ENCODE measurements at regions not wholly inside any gene's neighbourhood (a gene's known extent, or its start where the extent isn't known, plus 50 kb on each side); places are given as distances from the start of the nearest gene placed in this dataset.

DNA sequence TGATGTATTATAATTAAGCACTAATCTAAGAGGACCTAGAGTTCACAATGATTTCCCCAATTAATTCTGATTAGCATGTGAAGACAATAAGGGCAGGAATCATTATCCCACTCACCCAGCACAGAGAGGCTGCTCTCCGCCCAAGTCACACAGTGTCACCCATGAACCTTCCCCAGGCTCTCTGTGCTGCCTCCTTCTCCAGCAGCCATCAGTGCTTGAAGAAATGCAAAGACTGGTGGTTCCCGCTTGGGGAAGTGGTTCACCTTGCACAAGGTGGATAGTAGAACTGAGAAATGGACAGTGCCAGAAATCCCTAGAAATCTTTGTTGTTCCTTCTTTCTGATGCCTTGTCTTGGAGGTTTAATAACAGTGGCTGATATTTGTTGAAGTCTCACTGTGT lies 401.3 kb downstream of the QKI start:
- no peaks in the 10 kb centered on the region for H3K27me3 ChIP-seq (ENCODE audit: insufficient read depth, low read length)
- no peak overlapping the region for H2BK15ac ChIP-seq (ENCODE audit: low read depth, low read length)
- H3K23ac ChIP-seq (ENCODE audit: insufficient read length, low read depth, low read length) = no peak overlapping the region
- H3K4me1 ChIP-seq (ENCODE audit: insufficient read depth, low read length) = no peaks in the 10 kb centered on the region
- H2AFZ ChIP-seq (ENCODE audit: low read length) = no peak overlapping the region
- no peak overlapping the region for H3K4me3 Mint-ChIP-seq
- H3K14ac ChIP-seq (ENCODE audit: insufficient read depth, low read length) = no peak overlapping the region
- TF ChIP-seq, protein P1, sequence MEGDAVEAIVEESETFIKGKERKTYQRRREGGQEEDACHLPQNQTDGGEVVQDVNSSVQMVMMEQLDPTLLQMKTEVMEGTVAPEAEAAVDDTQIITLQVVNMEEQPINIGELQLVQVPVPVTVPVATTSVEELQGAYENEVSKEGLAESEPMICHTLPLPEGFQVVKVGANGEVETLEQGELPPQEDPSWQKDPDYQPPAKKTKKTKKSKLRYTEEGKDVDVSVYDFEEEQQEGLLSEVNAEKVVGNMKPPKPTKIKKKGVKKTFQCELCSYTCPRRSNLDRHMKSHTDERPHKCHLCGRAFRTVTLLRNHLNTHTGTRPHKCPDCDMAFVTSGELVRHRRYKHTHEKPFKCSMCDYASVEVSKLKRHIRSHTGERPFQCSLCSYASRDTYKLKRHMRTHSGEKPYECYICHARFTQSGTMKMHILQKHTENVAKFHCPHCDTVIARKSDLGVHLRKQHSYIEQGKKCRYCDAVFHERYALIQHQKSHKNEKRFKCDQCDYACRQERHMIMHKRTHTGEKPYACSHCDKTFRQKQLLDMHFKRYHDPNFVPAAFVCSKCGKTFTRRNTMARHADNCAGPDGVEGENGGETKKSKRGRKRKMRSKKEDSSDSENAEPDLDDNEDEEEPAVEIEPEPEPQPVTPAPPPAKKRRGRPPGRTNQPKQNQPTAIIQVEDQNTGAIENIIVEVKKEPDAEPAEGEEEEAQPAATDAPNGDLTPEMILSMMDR (conservative IDR thresholded peaks at IDR 0.05) = no peak
- H3K56ac ChIP-seq (ENCODE audit: insufficient read length, low read depth, low read length) = no peak overlapping the region
- WGBS (ENCODE audit: extremely low coverage, insufficient read length, low lambda C conversion rate) = no CpG with 5 or more reads among the region's 2 CpGs
- no peaks in the 10 kb centered on the region for H3K79me2 ChIP-seq (ENCODE audit: insufficient read depth, low read length)
- no peak overlapping the region for H4K91ac ChIP-seq (ENCODE audit: insufficient read length, low read depth, low read length)
- H2AK5ac ChIP-seq (ENCODE audit: insufficient read length, low read length) = no peak overlapping the region
- H3K18ac ChIP-seq (ENCODE audit: insufficient read length, low read depth, low read length) = no peak overlapping the region
- H4K20me1 ChIP-seq (ENCODE audit: control insufficient read depth, insufficient read depth, insufficient read length) = no peaks in the 10 kb centered on the region
- no peak overlapping the region for H2BK5ac ChIP-seq (ENCODE audit: insufficient read length, low read length)
- no peak overlapping the region for H3K27ac Mint-ChIP-seq
- H3K9me3 Mint-ChIP-seq = no peaks in the 10 kb centered on the region
- no peak overlapping the region for H2BK120ac ChIP-seq (ENCODE audit: low read depth, low read length, poor library complexity, severe bottlenecking)
- no peak overlapping the region for H3K27ac ChIP-seq (ENCODE audit: insufficient read length, low read depth, low read length)
- H2BK20ac ChIP-seq (ENCODE audit: low read depth, low read length, poor library complexity, severe bottlenecking) = no peak overlapping the region
- H4K5ac ChIP-seq (ENCODE audit: insufficient read length, low read depth, low read length) = no peak overlapping the region
- no peaks in the 10 kb centered on the region for H3K9me3 ChIP-seq (ENCODE audit: control insufficient read depth, low read depth, low read length)
- H3K4me2 ChIP-seq (ENCODE audit: insufficient read depth, insufficient read length, low read length) = no peak overlapping the region
- no peaks in the 10 kb centered on the region for H3K79me1 ChIP-seq (ENCODE audit: insufficient read depth, low read depth, low read length, poor library complexity, severe bottlenecking)
- no peaks in the 10 kb centered on the region for H3K36me3 Mint-ChIP-seq (ENCODE audit: insufficient read depth in 1 of 3, low read depth in 3 of 3)
- no peak overlapping the region for H3T11ph ChIP-seq (ENCODE audit: low read length)
- no peak overlapping the region for H2BK12ac ChIP-seq (ENCODE audit: insufficient read length, low read depth, low read length)
- H4K8ac ChIP-seq (replicated peaks; ENCODE audit: insufficient read length, low read depth, low read length) = no peak overlapping the region
- DNase-seq = no peak
- no peak overlapping the region for H3K9ac ChIP-seq (ENCODE audit: extremely low read depth, insufficient read length, low read length)
- H3K27me3 Mint-ChIP-seq (ENCODE audit: low read depth) = peaks cover 4% of the 10 kb centered on the region
- peaks cover 3% of the 10 kb centered on the region in 2 experiments; a peak in 3 of 4 replicates for H3K4me1 Mint-ChIP-seq
- H3K4ac ChIP-seq (ENCODE audit: low read depth, low read length) = no peak overlapping the region
- H3K23me2 ChIP-seq (ENCODE audit: insufficient read length, low read depth, low read length, poor library complexity, severe bottlenecking) = no peaks in the 10 kb centered on the region

Data from H9 (cell line).